Endothelial cell (in vitro differentiated cells): ENCODE measurements at regions not wholly inside any gene's neighbourhood (a gene's known extent, or its start where the extent isn't known, plus 50 kb on each side); places are given as distances from the start of the nearest gene placed in this dataset.

Experiments used
- DNase-seq: peaks from one replicate; pipeline ENCODE4 v3.0.0; 2021; ENCODE audit warnings: low spot score
- H3K27ac Mint-ChIP-seq: one replicate; pipeline ENCODE4 v1.8.0; 2021; ENCODE audit warnings: mixed read lengths, inconsistent platforms; ENCODE audit not compliant: unreplicated experiment
- H3K27me3 Mint-ChIP-seq: one replicate; pipeline ENCODE4 v1.8.0; 2021; ENCODE audit warnings: mild to moderate bottlenecking, moderate library complexity, mixed read lengths, inconsistent platforms; ENCODE audit not compliant: unreplicated experiment
- H3K36me3 Mint-ChIP-seq: one replicate; pipeline ENCODE4 v1.8.0; 2021; ENCODE audit warnings: mild to moderate bottlenecking, low read depth, mixed read lengths, inconsistent platforms; ENCODE audit not compliant: unreplicated experiment
- H3K4me1 Mint-ChIP-seq: one replicate; pipeline ENCODE4 v1.8.0; 2021; ENCODE audit warnings: mild to moderate bottlenecking, mixed read lengths, inconsistent platforms; ENCODE audit not compliant: unreplicated experiment
- H3K4me3 Mint-ChIP-seq: one replicate; pipeline ENCODE4 v1.8.0; 2021; ENCODE audit warnings: mild to moderate bottlenecking, mixed read lengths, inconsistent platforms; ENCODE audit not compliant: unreplicated experiment
- H3K9me3 Mint-ChIP-seq: one replicate; pipeline ENCODE4 v1.8.0; 2021; ENCODE audit warnings: mixed read lengths, inconsistent platforms; ENCODE audit not compliant: unreplicated experiment
- CTCF ChIP-seq: fragments of 200-600 bp; sonication (generic); IDR thresholded peaks from one replicate; pipeline ENCODE4 v1.5.0; 2021; ENCODE audit warnings: antibody characterized with exemption; ENCODE audit not compliant: unreplicated experiment

- no peak overlapping the region for H3K4me3 Mint-ChIP-seq
- H3K4me1 Mint-ChIP-seq = peaks cover 2% of the 10 kb centered on the region
- H3K27me3 Mint-ChIP-seq = peaks cover 2% of the 10 kb centered on the region
- no peak for DNase-seq
- TF ChIP-seq CTCF = peak; percentile 38
- H3K9me3 Mint-ChIP-seq = no peaks in the 10 kb centered on the region
- H3K27ac Mint-ChIP-seq = no peak overlapping the region
- peaks cover 6% of the 10 kb centered on the region for H3K36me3 Mint-ChIP-seq
These were observed 52.3 kb upstream of the SNTG2 start for GRCh38 chr2:898319-898718.

GRCh38 chr2:897091-897490 is 53.6 kb upstream of the SNTG2 start:
- peaks cover 6% of the 10 kb centered on the region for H3K36me3 Mint-ChIP-seq
- no peaks in the 10 kb centered on the region for H3K4me1 Mint-ChIP-seq
- no peak for TF ChIP-seq CTCF
- H3K9me3 Mint-ChIP-seq = no peaks in the 10 kb centered on the region
- no peak overlapping the region for H3K4me3 Mint-ChIP-seq
- no peak overlapping the region for H3K27ac Mint-ChIP-seq
- DNase-seq = no peak
- H3K27me3 Mint-ChIP-seq = peaks cover 2% of the 10 kb centered on the region

- no peak for DNase-seq
- Mint-ChIP-seq H3K27ac (no peak overlapping the region), H3K36me3 (peaks cover 6% of the 10 kb centered on the region), H3K4me1 (peaks cover 22% of the 10 kb centered on the region), H3K27me3 (peaks cover 2% of the 10 kb centered on the region), H3K9me3 (no peaks in the 10 kb centered on the region), H3K4me3 (no peak overlapping the region)
- TF ChIP-seq CTCF = no peak
These were observed 57.3 kb upstream of the SNTG2 start for GRCh38 chr2:893311-893710.

GRCh38 chr2:892892-893291 is 57.8 kb upstream of the SNTG2 start:
- H3K4me3 Mint-ChIP-seq = no peak overlapping the region
- no peak overlapping the region for H3K27ac Mint-ChIP-seq
- no peaks in the 10 kb centered on the region for H3K9me3 Mint-ChIP-seq
- no peak for TF ChIP-seq CTCF
- H3K36me3 Mint-ChIP-seq = peaks cover 6% of the 10 kb centered on the region
- peaks cover 2% of the 10 kb centered on the region for H3K27me3 Mint-ChIP-seq
- H3K4me1 Mint-ChIP-seq = peaks cover 24% of the 10 kb centered on the region
- DNase-seq = no peak

- Mint-ChIP-seq H3K9me3 (no peaks in the 10 kb centered on the region), H3K4me3 (no peak overlapping the region), H3K36me3 (peaks cover 6% of the 10 kb centered on the region), H3K27ac (no peak overlapping the region), H3K27me3 (peaks cover 2% of the 10 kb centered on the region), H3K4me1 (peaks cover 24% of the 10 kb centered on the region)
- no peak for TF ChIP-seq CTCF
- no peak for DNase-seq
These were observed 58.2 kb upstream of the SNTG2 start for GRCh38 chr2:892401-892800.
